NOMO-1 (cell line): ENCODE measurements at regions not wholly inside any gene's neighbourhood (a gene's known extent, or its start where the extent isn't known, plus 50 kb on each side); places are given as distances from the start of the nearest gene placed in this dataset.
"Not testable (repeated sequence)": the region's sequence is repeated elsewhere in the genome, so short reads cannot be mapped to it uniquely, and the experiment has no call there.

ENCODE experiments used
- DNase-seq, 2 experiments: peaks; one replicate each; lab custom pipeline; 2025; ENCODE audit not compliant: unreplicated experiment in 2 of 2; lab: John Stamatoyannopoulos, UW

- peak in 1 of 2 experiments; percentile 48 for DNase-seq
Observed at GRCh38 chr4:100340512-100341485, 150.5 kb upstream of the DDIT4L start.

- DNase-seq: no peak
Observed at GRCh38 chr4:100339870-100340269, 149.6 kb upstream of the DDIT4L start.

GRCh38 chr4:100333491-100333890 is 143.2 kb upstream of the DDIT4L start:
- not testable (repeated sequence) for DNase-seq

- DNase-seq: no peak
Observed at GRCh38 chr4:100317032-100317864, 127.0 kb upstream of the DDIT4L start.

GRCh38 chr4:100314057-100314456 is 123.8 kb upstream of the DDIT4L start:
- DNase-seq: no peak

- DNase-seq: no peak
Observed at GRCh38 chr4:100312615-100313350, 122.5 kb upstream of the DDIT4L start.

- peak in 1 of 2 experiments; percentile 6 for DNase-seq
Observed at GRCh38 chr4:100311181-100311580, 120.9 kb upstream of the DDIT4L start.

GRCh38 chr4:100306018-100306417 is 115.8 kb upstream of the DDIT4L start:
- no peak for DNase-seq

- DNase-seq: no peak
Observed at GRCh38 chr4:100302061-100303026, 112.1 kb upstream of the DDIT4L start.

GRCh38 chr4:100299046-100299840 is 109.0 kb upstream of the DDIT4L start:
- no peak for DNase-seq

- DNase-seq: no peak
Observed at GRCh38 chr4:100295792-100296191, 105.5 kb upstream of the DDIT4L start.

- DNase-seq: no peak
Observed at GRCh38 chr4:100294356-100294755, 104.1 kb upstream of the DDIT4L start.

- DNase-seq: no peak
Observed at GRCh38 chr4:100290585-100290984, 100.3 kb upstream of the DDIT4L start.

- no peak for DNase-seq
Observed at GRCh38 chr4:100289946-100290345, 99.7 kb upstream of the DDIT4L start.

- no peak for DNase-seq
Observed at GRCh38 chr4:100289530-100289888, 99.2 kb upstream of the DDIT4L start.

GRCh38 chr4:100288811-100289529 is 98.7 kb upstream of the DDIT4L start:
- DNase-seq: no peak

- no peak for DNase-seq
Observed at GRCh38 chr4:100288161-100288560, 97.9 kb upstream of the DDIT4L start.

- no peak for DNase-seq
Observed at GRCh38 chr4:100287534-100287933, 97.3 kb upstream of the DDIT4L start.
